IMR-90 (cell line): ENCODE measurements at regions not wholly inside any gene's neighbourhood (a gene's known extent, or its start where the extent isn't known, plus 50 kb on each side); places are given as distances from the start of the nearest gene placed in this dataset.

Experiments
- ATAC-seq: fragments of 200-7000 bp; cut with Tn5 transposase; 2 replicates; pipeline ENCODE4 v1.9.1; 2020; ENCODE audit warnings: low read depth, mild to moderate bottlenecking, moderate library complexity
- BruUV-seq: library from RNA; stranded (reverse); fragments of 400-500 nt; replicated peaks from 2 replicates; lab custom pipeline; 2021; lab: Mats Ljungman, UMichigan
- CTCF ChIA-PET: fragments of 300-600 bp; formaldehyde crosslinking; extraction: SDS; loops from one replicate; lab custom pipeline; 2021; ENCODE audit warnings: antibody characterized with exemption; lab: Yijun Ruan, JAX
- POLR2A ChIA-PET: fragments of 300-600 bp; sonication (Branson Sonifier 250); formaldehyde crosslinking; loops from one replicate; lab custom pipeline; 2022; ENCODE audit warnings: antibody characterized with exemption; ENCODE audit not compliant: unreplicated experiment; lab: Charles Lee
- DNase-seq: peaks from one replicate; pipeline ENCODE4 v3.0.0; 2013
- H2AFZ ChIP-seq: replicated peaks from 2 replicates; pipeline ENCODE3; 2013; ENCODE audit warnings: low read length, mild to moderate bottlenecking; ENCODE audit not compliant: poor library complexity
- H2AK5ac ChIP-seq: 2 replicates; pipeline ENCODE4 v1.6.1; 2013; ENCODE audit warnings: low read depth, low read length, inconsistent platforms
- H2AK9ac ChIP-seq: replicated peaks from 2 replicates; pipeline ENCODE3; 2013; ENCODE audit warnings: mild to moderate bottlenecking, low read depth, low read length, moderate library complexity; ENCODE audit not compliant: poor library complexity
- H2BK120ac ChIP-seq: 2 replicates; pipeline ENCODE4 v1.6.1; 2013; ENCODE audit warnings: low read depth, low read length, inconsistent platforms
- H2BK15ac ChIP-seq: 3 replicates; pipeline ENCODE4 v1.6.1; 2013; ENCODE audit warnings: low read depth, low read length, inconsistent platforms
- H2BK20ac ChIP-seq: 2 replicates; pipeline ENCODE4 v1.6.1; 2013; ENCODE audit warnings: low read depth, mild to moderate bottlenecking, inconsistent platforms, low read length, moderate library complexity
- H2BK5ac ChIP-seq: 2 replicates; pipeline ENCODE4 v1.6.1; 2013; ENCODE audit warnings: mild to moderate bottlenecking, low read depth, low read length, inconsistent platforms; ENCODE audit not compliant: poor library complexity, severe bottlenecking
- H3K14ac ChIP-seq: replicated peaks from 2 replicates; pipeline ENCODE4 v1.6.1; 2013; ENCODE audit warnings: low read depth, low read length, inconsistent platforms
- H3K18ac ChIP-seq: 2 replicates; pipeline ENCODE4 v1.6.1; 2013; ENCODE audit warnings: low read depth, low read length, control low read depth
- H3K23ac ChIP-seq: 2 replicates; pipeline ENCODE4 v1.6.1; 2013; ENCODE audit warnings: low read depth, low read length, inconsistent platforms
- H3K27ac ChIP-seq: 2 replicates; pipeline ENCODE4 v1.5.1; 2013; ENCODE audit warnings: mild to moderate bottlenecking, control low read depth, low read length; ENCODE audit not compliant: insufficient read depth
- H3K27me3 ChIP-seq: 2 replicates; pipeline ENCODE4 v1.6.1; 2013; ENCODE audit warnings: low read length; ENCODE audit not compliant: control insufficient read depth, insufficient read depth
- H3K36me3 ChIP-seq: 2 replicates; pipeline ENCODE4 v1.6.1; 2013; ENCODE audit warnings: low read length, mixed read lengths; ENCODE audit not compliant: control insufficient read depth, insufficient read depth
- H3K4ac ChIP-seq: 2 replicates; pipeline ENCODE4 v1.6.1; 2013; ENCODE audit warnings: low read depth, low read length, inconsistent platforms
- H3K4me1 ChIP-seq: 2 replicates; pipeline ENCODE4 v1.6.1; 2013; ENCODE audit warnings: low read length, mixed read lengths; ENCODE audit not compliant: control insufficient read depth, insufficient read depth
- H3K4me2 ChIP-seq: 2 replicates; pipeline ENCODE4 v1.6.1; 2013; ENCODE audit warnings: low read depth, mild to moderate bottlenecking, control low read depth, low read length, moderate library complexity
- H3K4me3 ChIP-seq: 2 replicates; pipeline ENCODE4 v1.5.1; 2013; ENCODE audit warnings: low read depth, mild to moderate bottlenecking, control low read depth, low read length, moderate library complexity; ENCODE audit not compliant: insufficient read depth
- H3K56ac ChIP-seq: 2 replicates; pipeline ENCODE4 v1.6.1; 2013; ENCODE audit warnings: low read length, inconsistent platforms; ENCODE audit not compliant: insufficient read depth; ENCODE audit errors: extremely low read depth
- H3K79me1 ChIP-seq, 2 experiments: 2 replicates each; pipeline ENCODE4 v1.6.1; 2013; ENCODE audit warnings: low read length in 2 of 2, inconsistent platforms in 1 of 2, low read depth in 1 of 2
- H3K9ac ChIP-seq: 2 replicates; pipeline ENCODE4 v1.6.1; 2013; ENCODE audit warnings: low read depth, low read length, control low read depth
- H3K9me1 ChIP-seq: 2 replicates; pipeline ENCODE4 v1.6.1; 2013; ENCODE audit warnings: low read length, inconsistent platforms; ENCODE audit not compliant: insufficient read depth
- H3K9me3 ChIP-seq: 2 replicates; pipeline ENCODE4 v1.6.1; 2013; ENCODE audit warnings: low read length; ENCODE audit not compliant: control insufficient read depth, insufficient read depth
- H4K20me1 ChIP-seq: 2 replicates; pipeline ENCODE4 v1.6.1; 2013; ENCODE audit warnings: low read length, inconsistent platforms; ENCODE audit not compliant: insufficient read depth
- H4K5ac ChIP-seq: 2 replicates; pipeline ENCODE4 v1.6.1; 2013; ENCODE audit warnings: mild to moderate bottlenecking, low read depth, low read length, control low read depth
- H4K8ac ChIP-seq, 2 experiments: 2 replicates each; pipeline ENCODE4 v1.6.1; 2013; ENCODE audit warnings: low read depth in 2 of 2, low read length in 2 of 2, control low read depth in 1 of 2, inconsistent platforms in 1 of 2
- H4K91ac ChIP-seq: 2 replicates; pipeline ENCODE4 v1.6.1; 2013; ENCODE audit warnings: low read depth, low read length, inconsistent platforms; ENCODE audit not compliant: insufficient read depth
- BHLHE40 ChIP-seq: fragments of 150-350 bp; IDR thresholded peaks from 2 replicates; pipeline ENCODE4 v1.6.1; 2016; ENCODE audit warnings: mild to moderate bottlenecking, low read depth, low read length
- CEBPB ChIP-seq: IDR thresholded peaks from 2 replicates; pipeline ENCODE4 v1.6.1; 2012; ENCODE audit warnings: low read depth, low read length, improper control_type of control experiment
- CHD1 ChIP-seq: IDR thresholded peaks from 2 replicates; pipeline ENCODE4 v1.6.1; 2012; ENCODE audit warnings: low read depth, low read length, improper control_type of control experiment
- CTCF ChIP-seq: conservative IDR thresholded peaks from 2 replicates; pipeline ENCODE4 v1.5.1; 2012; ENCODE audit warnings: mild to moderate bottlenecking, low read depth, low read length, improper control_type of control experiment
- ELK1 ChIP-seq: fragments of 150-350 bp; IDR thresholded peaks from 2 replicates; pipeline ENCODE4 v1.6.1; 2016; ENCODE audit warnings: low read depth, mild to moderate bottlenecking, low read length, moderate library complexity, borderline replicate concordance
- FOS ChIP-seq: fragments of 150-350 bp; IDR thresholded peaks from 2 replicates; pipeline ENCODE4 v1.6.1; 2016; ENCODE audit warnings: low read depth, low read length
- MAFK ChIP-seq: IDR thresholded peaks from 2 replicates; pipeline ENCODE4 v1.6.1; 2012; ENCODE audit warnings: low read depth, low read length, improper control_type of control experiment
- MAZ ChIP-seq: IDR thresholded peaks from 2 replicates; pipeline ENCODE4 v1.6.1; 2012; ENCODE audit warnings: low read depth, mild to moderate bottlenecking, low read length, improper control_type of control experiment, moderate library complexity, borderline replicate concordance
- MXI1 ChIP-seq: IDR thresholded peaks from 2 replicates; pipeline ENCODE4 v1.6.1; 2012; ENCODE audit warnings: low read depth, mild to moderate bottlenecking, low read length, moderate library complexity, borderline replicate concordance
- POLR2A ChIP-seq: IDR thresholded peaks from 2 replicates; pipeline ENCODE4 v1.6.1; 2012; ENCODE audit warnings: mild to moderate bottlenecking, low read depth, low read length
- RAD21 ChIP-seq: IDR thresholded peaks from 2 replicates; pipeline ENCODE4 v1.6.1; 2012; ENCODE audit warnings: low read length, improper control_type of control experiment
- RCOR1 ChIP-seq: IDR thresholded peaks from 2 replicates; pipeline ENCODE4 v1.6.1; 2012; ENCODE audit warnings: mild to moderate bottlenecking, low read length, improper control_type of control experiment; ENCODE audit not compliant: insufficient replicate concordance
- RFX5 ChIP-seq: IDR thresholded peaks from 2 replicates; pipeline ENCODE4 v1.8.0; 2012; ENCODE audit warnings: low read depth, mild to moderate bottlenecking, low read length, moderate library complexity
- SMC3 ChIP-seq: fragments of 150-350 bp; IDR thresholded peaks from 2 replicates; pipeline ENCODE4 v1.6.1; 2016; ENCODE audit warnings: low read depth, mild to moderate bottlenecking, antibody characterized with exemption, low read length, moderate library complexity
- USF2 ChIP-seq: fragments of 150-350 bp; IDR thresholded peaks from 2 replicates; pipeline ENCODE4 v1.6.1; 2017; ENCODE audit warnings: mild to moderate bottlenecking, antibody characterized with exemption, low read length, low read depth
- WGBS, 2 experiments: methylation state at CpG; one replicate each; pipeline versions ENCODE4 v1.1.5 to v1.1.7; 2013; ENCODE audit warnings: missing lambda C conversion rate in 2 of 2; ENCODE audit not compliant: insufficient read length in 1 of 2; ENCODE audit errors: extremely low coverage in 2 of 2; 5-methylcytosine and 5-hydroxymethylcytosine counted together
- dilution Hi-C: fragments of 300-500 bp; cut with HindIII; formaldehyde crosslinking; loops from one replicate; pipeline ENCODE4 v1.14.3; 2018; ENCODE audit warnings: low sequenced_read_pairs; ENCODE audit not compliant: unreplicated experiment
- in situ Hi-C: fragments of 300-500 bp; cut with MboI; formaldehyde crosslinking; loops from 3 replicates; pipeline ENCODE4 v1.14.3; 2019; ENCODE audit warnings: low sequenced_read_pairs, inconsistent platforms, mixed read lengths
- intact Hi-C: fragments of 100-400 bp; cut with micrococcal nuclease; formaldehyde crosslinking; loops from 2 replicates; pipeline ENCODE4 v1.10.0; 2022

- Histone ChIP-seq H3K9me3 (no peaks in the 10 kb centered on the region), H3K56ac (no peak overlapping the region), H3K36me3 (no peaks in the 10 kb centered on the region), H3K27me3 (no peaks in the 10 kb centered on the region), H3K23ac (no peak overlapping the region), H3K14ac (no peak overlapping the region), H3K4ac (no peak overlapping the region), H3K4me2 (no peak overlapping the region), H3K4me1 (no peaks in the 10 kb centered on the region), H3K9ac (no peak overlapping the region), H3K9me1 (no peaks in the 10 kb centered on the region), H2BK20ac (no peak overlapping the region), H3K27ac (no peak overlapping the region), H3K18ac (no peak overlapping the region), H2BK120ac (no peak overlapping the region), H4K91ac (no peak overlapping the region), H4K8ac (no peak overlapping the region), H2AK5ac (no peak overlapping the region), H2BK5ac (no peak overlapping the region), H3K79me1 (no peaks in the 10 kb centered on the region), H2AK9ac (no peak overlapping the region), H4K5ac (no peak overlapping the region), H3K4me3 (no peak overlapping the region), H2BK15ac (no peak overlapping the region), H2AFZ (no peak overlapping the region), H4K20me1 (no peaks in the 10 kb centered on the region)
- dilution Hi-C loops, result no loop called here
- no peak for ATAC-seq
- WGBS, 2 experiments, result no CpG with 5 or more reads among the region's 4 CpGs
- ChIA-PET CTCF (no interaction called here), POLR2A (no interaction called here)
- no peak for TF ChIP-seq RAD21
- TF ChIP-seq CTCF, result no peak
- TF ChIP-seq RCOR1, result no peak
- TF ChIP-seq POLR2A, result no peak
- no peak for TF ChIP-seq USF2
- no peak for TF ChIP-seq BHLHE40
- TF ChIP-seq ELK1, result no peak
- TF ChIP-seq FOS, result no peak
- TF ChIP-seq CEBPB, result no peak
- TF ChIP-seq MXI1, result no peak
- TF ChIP-seq SMC3, result no peak
- no peak for TF ChIP-seq CHD1
- no peak for TF ChIP-seq RFX5
- no peak for TF ChIP-seq MAZ
- no peak for TF ChIP-seq MAFK
- no peak for DNase-seq
- BruUV-seq, result no TSS peak
- in situ Hi-C loops, result no loop called here
- intact Hi-C loops, result no loop called here
These were observed 65.8 kb upstream of the GPRIN3 start for GRCh38 chr4:89373394-89373793.
